K562 (cell line): ENCODE measurements at regions not wholly inside any gene's neighbourhood (a gene's known extent, or its start where the extent isn't known, plus 50 kb on each side); places are given as distances from the start of the nearest gene placed in this dataset.

Experiments used
- CBFA2T3 ChIP-seq: fragments of 450-650 bp; IDR thresholded peaks from 2 replicates; pipeline ENCODE4 v1.6.1; 2017
- CCAR2 ChIP-seq: fragments of 200-400 bp; formaldehyde crosslinking; IDR thresholded peaks from 2 replicates; pipeline ENCODE4 v1.6.1; 2017; ENCODE audit warnings: mild to moderate bottlenecking, low read depth, low read length
- GTF2F1 ChIP-seq: IDR thresholded peaks from 2 replicates; pipeline ENCODE4 v1.6.1; 2011; ENCODE audit warnings: low read depth, low read length, improper control_type of control experiment
- LCOR ChIP-seq: sonication (generic); formaldehyde crosslinking; IDR thresholded peaks from 2 replicates; pipeline ENCODE4 v1.8.0; 2022; ENCODE audit warnings: mild to moderate bottlenecking, missing genetic modification reagents
- MAFF ChIP-seq: IDR thresholded peaks from 2 replicates; pipeline ENCODE4 v1.6.1; 2012; ENCODE audit warnings: low read length, improper control_type of control experiment
- MEF2A ChIP-seq: IDR thresholded peaks from 2 replicates; pipeline ENCODE4 v1.6.1; 2011; ENCODE audit warnings: low read depth, mild to moderate bottlenecking, low read length, moderate library complexity; ENCODE audit not compliant: control insufficient read depth
- NUFIP1 ChIP-seq: fragments of 450-650 bp; IDR thresholded peaks from 2 replicates; pipeline ENCODE4 v1.6.1; 2018; ENCODE audit not compliant: partially characterized antibody
- POLR2G ChIP-seq: fragments of 200-400 bp; formaldehyde crosslinking; IDR thresholded peaks from 2 replicates; pipeline ENCODE4 v1.6.1; 2017; ENCODE audit warnings: low read depth, mild to moderate bottlenecking, antibody characterized with exemption, low read length, moderate library complexity
- POLR2H ChIP-seq: IDR thresholded peaks from 2 replicates; pipeline ENCODE4 v1.6.1; 2016; ENCODE audit warnings: missing genetic modification characterization, low read depth, mild to moderate bottlenecking, control low read depth, missing compliant biosample characterization, moderate library complexity
- PTTG1 ChIP-seq: fragments of 450-650 bp; IDR thresholded peaks from 2 replicates; pipeline ENCODE4 v1.6.1; 2016; ENCODE audit warnings: low read depth, mild to moderate bottlenecking, missing genetic modification characterization, missing compliant biosample characterization
- SIN3A ChIP-seq, 2 experiments: fragments of 150-350 bp in 1 of 2; IDR thresholded peaks; 2 replicates each; pipeline ENCODE4 v1.6.1; 2011 to 2016; ENCODE audit warnings: borderline replicate concordance in 2 of 2, low read depth in 2 of 2, low read length in 2 of 2, mild to moderate bottlenecking in 2 of 2, moderate library complexity in 2 of 2; ENCODE audit not compliant: control insufficient read depth in 1 of 2
- SMARCA4 ChIP-seq: fragments of 450-650 bp; IDR thresholded peaks from 2 replicates; pipeline ENCODE4 v1.6.1; 2016
- SRSF3 ChIP-seq: fragments of 200-400 bp; formaldehyde crosslinking; IDR thresholded peaks from 2 replicates; pipeline ENCODE4 v1.6.1; 2016; ENCODE audit warnings: mild to moderate bottlenecking, low read length, moderate library complexity; ENCODE audit not compliant: insufficient read depth
- STAT5A ChIP-seq: IDR thresholded peaks from 2 replicates; pipeline ENCODE4 v1.6.1; 2012; ENCODE audit warnings: low read length, inconsistent platforms, borderline replicate concordance
- TAF7 ChIP-seq: fragments of 450-650 bp; IDR thresholded peaks from 2 replicates; pipeline ENCODE4 v1.6.1; 2016; ENCODE audit warnings: missing genetic modification characterization, missing compliant biosample characterization
- TAF9B ChIP-seq: fragments of 450-650 bp; IDR thresholded peaks from 2 replicates; pipeline ENCODE4 v1.6.1; 2018; ENCODE audit warnings: mild to moderate bottlenecking; ENCODE audit not compliant: partially characterized antibody
- TARDBP ChIP-seq: fragments of 450-650 bp; IDR thresholded peaks from 2 replicates; pipeline ENCODE4 v1.6.1; 2016
- ZNF384 ChIP-seq: IDR thresholded peaks from 2 replicates; pipeline ENCODE4 v1.6.1; 2012; ENCODE audit warnings: low read depth, low read length, improper control_type of control experiment
- ZNF76 ChIP-seq: fragments of 250-450 bp; sonication (Bioruptor Pico); IDR thresholded peaks from 2 replicates; pipeline ENCODE4 v1.4.0; 2020; ENCODE audit warnings: mild to moderate bottlenecking, moderate library complexity, borderline replicate concordance
- TF ChIP-seq, protein P1 (sequence below): fragments of 250-450 bp; sonication (Bioruptor Pico); IDR thresholded peaks from 2 replicates; pipeline ENCODE4 v1.9.0; 2021; ENCODE audit warnings: mild to moderate bottlenecking, inconsistent platforms
- TF ChIP-seq, protein P2 (sequence below): fragments of 250-450 bp; sonication (Bioruptor Pico); IDR thresholded peaks from 2 replicates; pipeline ENCODE4 v1.5.0; 2020; ENCODE audit warnings: mild to moderate bottlenecking
- TF ChIP-seq, protein P3 (sequence below), 2 experiments: fragments of 450-650 bp in 1 of 2; IDR thresholded peaks; 2 replicates each; pipeline ENCODE4 v1.6.1; 2011 to 2017; ENCODE audit warnings: low read depth in 2 of 2, antibody characterized with exemption in 1 of 2, borderline replicate concordance in 1 of 2, low read length in 1 of 2, mild to moderate bottlenecking in 1 of 2, mixed read lengths in 1 of 2; ENCODE audit not compliant: control insufficient read depth in 1 of 2

DNA sequence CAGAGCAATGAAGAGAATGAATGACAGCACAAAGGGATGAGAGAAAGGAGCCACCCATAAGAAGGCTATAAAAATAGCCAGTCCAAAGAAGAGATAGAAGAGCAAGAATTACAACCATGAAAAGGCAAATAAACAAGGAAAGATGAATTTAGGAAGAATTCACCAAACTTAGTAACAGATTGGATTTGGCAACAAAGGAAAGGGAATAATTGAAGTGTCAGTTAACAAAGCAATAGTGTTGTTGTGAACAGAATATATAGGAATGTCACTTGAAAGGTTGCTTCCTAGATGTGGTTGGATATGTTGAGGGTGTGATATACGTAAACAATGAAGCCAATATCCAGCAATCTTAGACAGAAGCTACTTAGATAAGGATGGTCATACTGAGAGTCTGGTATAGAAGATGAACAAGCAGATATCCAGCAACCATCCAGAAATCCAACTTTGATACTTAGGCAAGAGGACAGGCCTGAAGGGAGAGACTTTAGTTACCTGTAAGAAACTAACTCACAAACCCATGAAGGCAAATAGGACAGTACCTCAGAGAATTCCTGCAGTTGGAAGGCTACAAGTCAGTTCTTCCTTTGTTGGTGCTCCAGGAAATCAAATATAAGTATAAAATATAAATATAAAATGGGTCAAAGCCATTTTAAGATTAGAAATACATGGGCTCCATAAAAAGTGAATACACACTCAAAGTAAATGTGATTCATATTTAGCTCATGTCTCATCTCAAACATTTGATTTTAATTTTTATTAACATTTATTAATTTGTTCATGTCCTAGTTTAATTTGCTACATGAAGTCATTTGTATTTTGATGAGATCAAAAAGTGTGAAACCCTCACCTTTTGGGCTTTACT is 106.5 kb downstream of the HFE start (continued):
- TF ChIP-seq SIN3A (IDR thresholded peaks at IDR 0.05; ENCODE audit: borderline replicate concordance in 2 of 2, control insufficient read depth in 1 of 2, low read depth in 2 of 2, low read length in 2 of 2) (peak in 1 of 2 experiments; percentile 29; a peak in 1 of 4 replicates), ZNF384 (no peak), SMARCA4 (peak; percentile 14; the same call in 1 of the 2 replicates), CBFA2T3 (peak; percentile 32; the same call in 1 of the 2 replicates), GTF2F1 (no peak), MAFF (no peak), NUFIP1 (peak; percentile 76), TAF9B (no peak), POLR2G (peak; percentile 76), LCOR (no peak), PTTG1 (tag) (no peak), POLR2H (tag) (no peak), CCAR2 (no peak), SRSF3 (no peak), MEF2A (no peak), STAT5A (peak; percentile 13; the same call in 1 of the 2 replicates), TAF7 (no peak), ZNF76 (CRISPR knock-in tag) (no peak), TARDBP (no peak)
- TF ChIP-seq, protein P1, sequence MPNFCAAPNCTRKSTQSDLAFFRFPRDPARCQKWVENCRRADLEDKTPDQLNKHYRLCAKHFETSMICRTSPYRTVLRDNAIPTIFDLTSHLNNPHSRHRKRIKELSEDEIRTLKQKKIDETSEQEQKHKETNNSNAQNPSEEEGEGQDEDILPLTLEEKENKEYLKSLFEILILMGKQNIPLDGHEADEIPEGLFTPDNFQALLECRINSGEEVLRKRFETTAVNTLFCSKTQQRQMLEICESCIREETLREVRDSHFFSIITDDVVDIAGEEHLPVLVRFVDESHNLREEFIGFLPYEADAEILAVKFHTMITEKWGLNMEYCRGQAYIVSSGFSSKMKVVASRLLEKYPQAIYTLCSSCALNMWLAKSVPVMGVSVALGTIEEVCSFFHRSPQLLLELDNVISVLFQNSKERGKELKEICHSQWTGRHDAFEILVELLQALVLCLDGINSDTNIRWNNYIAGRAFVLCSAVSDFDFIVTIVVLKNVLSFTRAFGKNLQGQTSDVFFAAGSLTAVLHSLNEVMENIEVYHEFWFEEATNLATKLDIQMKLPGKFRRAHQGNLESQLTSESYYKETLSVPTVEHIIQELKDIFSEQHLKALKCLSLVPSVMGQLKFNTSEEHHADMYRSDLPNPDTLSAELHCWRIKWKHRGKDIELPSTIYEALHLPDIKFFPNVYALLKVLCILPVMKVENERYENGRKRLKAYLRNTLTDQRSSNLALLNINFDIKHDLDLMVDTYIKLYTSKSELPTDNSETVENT: no peak
- TF ChIP-seq, protein P2, sequence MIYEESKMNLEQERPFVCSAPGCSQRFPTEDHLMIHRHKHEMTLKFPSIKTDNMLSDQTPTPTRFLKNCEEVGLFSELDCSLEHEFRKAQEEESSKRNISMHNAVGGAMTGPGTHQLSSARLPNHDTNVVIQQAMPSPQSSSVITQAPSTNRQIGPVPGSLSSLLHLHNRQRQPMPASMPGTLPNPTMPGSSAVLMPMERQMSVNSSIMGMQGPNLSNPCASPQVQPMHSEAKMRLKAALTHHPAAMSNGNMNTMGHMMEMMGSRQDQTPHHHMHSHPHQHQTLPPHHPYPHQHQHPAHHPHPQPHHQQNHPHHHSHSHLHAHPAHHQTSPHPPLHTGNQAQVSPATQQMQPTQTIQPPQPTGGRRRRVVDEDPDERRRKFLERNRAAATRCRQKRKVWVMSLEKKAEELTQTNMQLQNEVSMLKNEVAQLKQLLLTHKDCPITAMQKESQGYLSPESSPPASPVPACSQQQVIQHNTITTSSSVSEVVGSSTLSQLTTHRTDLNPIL (CRISPR knock-in tag): no peak
- TF ChIP-seq, protein P3, sequence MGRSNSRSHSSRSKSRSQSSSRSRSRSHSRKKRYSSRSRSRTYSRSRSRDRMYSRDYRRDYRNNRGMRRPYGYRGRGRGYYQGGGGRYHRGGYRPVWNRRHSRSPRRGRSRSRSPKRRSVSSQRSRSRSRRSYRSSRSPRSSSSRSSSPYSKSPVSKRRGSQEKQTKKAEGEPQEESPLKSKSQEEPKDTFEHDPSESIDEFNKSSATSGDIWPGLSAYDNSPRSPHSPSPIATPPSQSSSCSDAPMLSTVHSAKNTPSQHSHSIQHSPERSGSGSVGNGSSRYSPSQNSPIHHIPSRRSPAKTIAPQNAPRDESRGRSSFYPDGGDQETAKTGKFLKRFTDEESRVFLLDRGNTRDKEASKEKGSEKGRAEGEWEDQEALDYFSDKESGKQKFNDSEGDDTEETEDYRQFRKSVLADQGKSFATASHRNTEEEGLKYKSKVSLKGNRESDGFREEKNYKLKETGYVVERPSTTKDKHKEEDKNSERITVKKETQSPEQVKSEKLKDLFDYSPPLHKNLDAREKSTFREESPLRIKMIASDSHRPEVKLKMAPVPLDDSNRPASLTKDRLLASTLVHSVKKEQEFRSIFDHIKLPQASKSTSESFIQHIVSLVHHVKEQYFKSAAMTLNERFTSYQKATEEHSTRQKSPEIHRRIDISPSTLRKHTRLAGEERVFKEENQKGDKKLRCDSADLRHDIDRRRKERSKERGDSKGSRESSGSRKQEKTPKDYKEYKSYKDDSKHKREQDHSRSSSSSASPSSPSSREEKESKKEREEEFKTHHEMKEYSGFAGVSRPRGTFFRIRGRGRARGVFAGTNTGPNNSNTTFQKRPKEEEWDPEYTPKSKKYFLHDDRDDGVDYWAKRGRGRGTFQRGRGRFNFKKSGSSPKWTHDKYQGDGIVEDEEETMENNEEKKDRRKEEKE (IDR thresholded peaks at IDR 0.05; ENCODE audit: borderline replicate concordance in 1 of 2, control insufficient read depth in 1 of 2, low read depth in 2 of 2, low read length in 1 of 2): peak; percentile 65 to 73; a peak in 3 of 4 replicates
